H1 (cell line): ENCODE measurements at regions not wholly inside any gene's neighbourhood (a gene's known extent, or its start where the extent isn't known, plus 50 kb on each side); places are given as distances from the start of the nearest gene placed in this dataset.

ENCODE experiments used
- NRF1 ChIP-seq: IDR thresholded peaks from 2 replicates; pipeline ENCODE4 v1.6.1; 2011; ENCODE audit warnings: mild to moderate bottlenecking, low read depth, low read length, improper control_type of control experiment
- RBBP5 ChIP-seq: IDR thresholded peaks from 2 replicates; pipeline ENCODE4 v1.7.1; 2012; ENCODE audit warnings: low read depth, mild to moderate bottlenecking, inconsistent platforms, low read length, moderate library complexity, borderline replicate concordance
- SIN3A ChIP-seq, 2 experiments: IDR thresholded peaks in 1 of 2; conservative IDR thresholded peaks in 1 of 2; 2 replicates each; pipeline ENCODE4 v1.6.1; 2011 to 2012; ENCODE audit warnings: low read length in 2 of 2, improper control_type of control experiment in 1 of 2, low read depth in 1 of 2, mild to moderate bottlenecking in 1 of 2

GRCh38 chr14:84988357-84988756 lies 541.6 kb upstream of the FLRT2 start:
- TF ChIP-seq NRF1 (no peak), RBBP5 (no peak), SIN3A (conservative IDR thresholded peaks at IDR 0.05 in 1 of 2, IDR thresholded peaks at IDR 0.05 in 1 of 2; ENCODE audit: low read depth in 1 of 2, low read length in 2 of 2) (no peak)
